ENCODE measurements at regions not wholly inside any gene's neighbourhood (a gene's known extent, or its start where the extent isn't known, plus 50 kb on each side); places are given as distances from the start of the nearest gene placed in this dataset.

- Histone ChIP-seq H3K36me3 (no peaks in the 10 kb centered on the region), H3F3A (ENCODE audit: low read depth) (no peaks in the 10 kb centered on the region), H3K9me3 (ENCODE audit: low read depth) (no peaks in the 10 kb centered on the region), H2AFZ (replicated peaks) (no peak overlapping the region), H3K79me2 (ENCODE audit: low read depth) (no peaks in the 10 kb centered on the region), H3K27me3 (no peaks in the 10 kb centered on the region), H3K9ac (no peak overlapping the region), H4K20me1 (ENCODE audit: low read depth) (no peaks in the 10 kb centered on the region), H3K4me3 (no peak overlapping the region), H3K4me2 (no peak overlapping the region), H3K4me1 (peaks cover 5% of the 10 kb centered on the region), H3K27ac (no peak overlapping the region)
- DNase-seq (ENCODE audit: low spot score) = no peak
- TF ChIP-seq CTCF (IDR thresholded peaks at IDR 0.05) = no peak
- TF ChIP-seq EZH2phosphoT487 (IDR thresholded peaks at IDR 0.05) = no peak
- TF ChIP-seq EZH2 (IDR thresholded peaks at IDR 0.05) = no peak
- Mint-ChIP-seq H3K9me3 (peaks cover 1% of the 10 kb centered on the region), H3K27me3 (ENCODE audit: insufficient read depth, low read depth) (no peaks in the 10 kb centered on the region), H3K27ac (no peak overlapping the region), H3K4me3 (no peak overlapping the region), H3K36me3 (no peaks in the 10 kb centered on the region), H3K4me1 (peaks cover 12% of the 10 kb centered on the region)
These were observed 219.1 kb upstream of the STK17B start for GRCh38 chr2:196390243-196391148.

GRCh38 chr2:196391149-196391479 lies 219.7 kb upstream of the STK17B start:
- H3K27me3 ChIP-seq = no peaks in the 10 kb centered on the region
- H3K4me1 Mint-ChIP-seq = peaks cover 12% of the 10 kb centered on the region
- H3K36me3 Mint-ChIP-seq = no peaks in the 10 kb centered on the region
- H3K27ac Mint-ChIP-seq = no peak overlapping the region
- no peak overlapping the region for H3K4me2 ChIP-seq
- no peaks in the 10 kb centered on the region for H3K9me3 ChIP-seq (ENCODE audit: low read depth)
- H2AFZ ChIP-seq (replicated peaks) = no peak overlapping the region
- no peak overlapping the region for H3K9ac ChIP-seq
- H3F3A ChIP-seq (ENCODE audit: low read depth) = no peaks in the 10 kb centered on the region
- no peaks in the 10 kb centered on the region for H3K36me3 ChIP-seq
- H3K4me3 ChIP-seq = no peak overlapping the region
- H3K27me3 Mint-ChIP-seq (ENCODE audit: insufficient read depth, low read depth) = no peaks in the 10 kb centered on the region
- H3K9me3 Mint-ChIP-seq = peaks cover 1% of the 10 kb centered on the region
- H3K79me2 ChIP-seq (ENCODE audit: low read depth) = no peaks in the 10 kb centered on the region
- H3K4me1 ChIP-seq = peaks cover 5% of the 10 kb centered on the region
- TF ChIP-seq EZH2 (IDR thresholded peaks at IDR 0.05) (no peak), CTCF (IDR thresholded peaks at IDR 0.05) (no peak), EZH2phosphoT487 (IDR thresholded peaks at IDR 0.05) (no peak)
- no peaks in the 10 kb centered on the region for H4K20me1 ChIP-seq (ENCODE audit: low read depth)
- DNase-seq (ENCODE audit: low spot score) = no peak
- H3K27ac ChIP-seq = no peak overlapping the region
- no peak overlapping the region for H3K4me3 Mint-ChIP-seq

GRCh38 chr2:196399096-196399495 lies 227.7 kb upstream of the STK17B start:
- H3K4me3 ChIP-seq = no peak overlapping the region
- H3K27me3 ChIP-seq = no peaks in the 10 kb centered on the region
- no peak overlapping the region for H3K4me2 ChIP-seq
- H3F3A ChIP-seq (ENCODE audit: low read depth) = no peaks in the 10 kb centered on the region
- H3K79me2 ChIP-seq (ENCODE audit: low read depth) = no peaks in the 10 kb centered on the region
- no peaks in the 10 kb centered on the region for H3K9me3 ChIP-seq (ENCODE audit: low read depth)
- no peaks in the 10 kb centered on the region for H3K4me1 ChIP-seq
- H4K20me1 ChIP-seq (ENCODE audit: low read depth) = no peaks in the 10 kb centered on the region
- no peak overlapping the region for H3K9ac ChIP-seq
- TF ChIP-seq EZH2 (IDR thresholded peaks at IDR 0.05) (no peak), CTCF (IDR thresholded peaks at IDR 0.05) (no peak), EZH2phosphoT487 (IDR thresholded peaks at IDR 0.05) (no peak)
- H3K36me3 ChIP-seq = no peaks in the 10 kb centered on the region
- no peak overlapping the region for H3K27ac Mint-ChIP-seq
- no peak overlapping the region for H2AFZ ChIP-seq (replicated peaks)
- DNase-seq (ENCODE audit: low spot score) = no peak
- no peak overlapping the region for H3K4me3 Mint-ChIP-seq
- H3K27ac ChIP-seq = no peak overlapping the region
- no peaks in the 10 kb centered on the region for H3K36me3 Mint-ChIP-seq
- H3K9me3 Mint-ChIP-seq = peaks cover 1% of the 10 kb centered on the region
- peaks cover 2% of the 10 kb centered on the region for H3K4me1 Mint-ChIP-seq
- H3K27me3 Mint-ChIP-seq (ENCODE audit: insufficient read depth, low read depth) = no peaks in the 10 kb centered on the region
